ENCODE measurements at regions not wholly inside any gene's neighbourhood (a gene's known extent, or its start where the extent isn't known, plus 50 kb on each side); places are given as distances from the start of the nearest gene placed in this dataset.

DNA sequence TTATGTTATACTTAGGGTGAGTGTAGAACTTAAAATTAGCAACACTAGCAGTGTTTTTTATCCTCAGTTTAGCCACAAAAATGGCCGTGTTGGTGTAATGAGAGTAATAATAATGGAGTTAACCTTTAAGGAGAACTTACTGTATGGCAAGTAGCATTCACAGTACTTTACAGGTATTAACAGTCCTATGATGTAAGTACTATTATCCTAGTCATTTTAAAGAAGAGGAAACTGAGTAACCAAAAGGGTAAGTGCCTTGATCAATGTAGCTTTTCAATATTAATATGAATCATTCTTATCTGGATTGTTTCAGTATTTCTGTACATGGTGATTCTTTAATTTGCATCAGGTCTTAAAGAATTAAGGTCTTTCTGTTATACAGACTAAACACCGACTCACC, 170.3 kb downstream of the CD47 start:
- no peaks in the 10 kb centered on the region for H3K9me3 ChIP-seq
- H3K27me3 ChIP-seq, result no peaks in the 10 kb centered on the region
- intact Hi-C loops (cut with DNase I), result loop anchor here (10.0 kb wide), 2 partner anchors 236 to 304 kb away; partner anchors contain the start of gene IFT57
- H3K4me1 ChIP-seq, result no peaks in the 10 kb centered on the region
- no peak overlapping the region for H3K27ac ChIP-seq (replicated peaks in 1 of 4)
- DNase-seq (ENCODE audit: extremely low spot score), result no peak
- no peaks in the 10 kb centered on the region for H3K36me3 ChIP-seq
- no peak overlapping the region for H3K4me3 ChIP-seq
- no peak for TF ChIP-seq POLR2AphosphoS5 (IDR thresholded peaks at IDR 0.05)
- TF ChIP-seq POLR2A (IDR thresholded peaks at IDR 0.05; ENCODE audit: low read depth), result no peak
- TF ChIP-seq, protein P1, sequence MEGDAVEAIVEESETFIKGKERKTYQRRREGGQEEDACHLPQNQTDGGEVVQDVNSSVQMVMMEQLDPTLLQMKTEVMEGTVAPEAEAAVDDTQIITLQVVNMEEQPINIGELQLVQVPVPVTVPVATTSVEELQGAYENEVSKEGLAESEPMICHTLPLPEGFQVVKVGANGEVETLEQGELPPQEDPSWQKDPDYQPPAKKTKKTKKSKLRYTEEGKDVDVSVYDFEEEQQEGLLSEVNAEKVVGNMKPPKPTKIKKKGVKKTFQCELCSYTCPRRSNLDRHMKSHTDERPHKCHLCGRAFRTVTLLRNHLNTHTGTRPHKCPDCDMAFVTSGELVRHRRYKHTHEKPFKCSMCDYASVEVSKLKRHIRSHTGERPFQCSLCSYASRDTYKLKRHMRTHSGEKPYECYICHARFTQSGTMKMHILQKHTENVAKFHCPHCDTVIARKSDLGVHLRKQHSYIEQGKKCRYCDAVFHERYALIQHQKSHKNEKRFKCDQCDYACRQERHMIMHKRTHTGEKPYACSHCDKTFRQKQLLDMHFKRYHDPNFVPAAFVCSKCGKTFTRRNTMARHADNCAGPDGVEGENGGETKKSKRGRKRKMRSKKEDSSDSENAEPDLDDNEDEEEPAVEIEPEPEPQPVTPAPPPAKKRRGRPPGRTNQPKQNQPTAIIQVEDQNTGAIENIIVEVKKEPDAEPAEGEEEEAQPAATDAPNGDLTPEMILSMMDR (IDR thresholded peaks at IDR 0.05), result no peak
- no peak for TF ChIP-seq EP300 (IDR thresholded peaks at IDR 0.05)
- WGBS, result 96% methylated on average over 2 of the region's 2 CpGs

DNA sequence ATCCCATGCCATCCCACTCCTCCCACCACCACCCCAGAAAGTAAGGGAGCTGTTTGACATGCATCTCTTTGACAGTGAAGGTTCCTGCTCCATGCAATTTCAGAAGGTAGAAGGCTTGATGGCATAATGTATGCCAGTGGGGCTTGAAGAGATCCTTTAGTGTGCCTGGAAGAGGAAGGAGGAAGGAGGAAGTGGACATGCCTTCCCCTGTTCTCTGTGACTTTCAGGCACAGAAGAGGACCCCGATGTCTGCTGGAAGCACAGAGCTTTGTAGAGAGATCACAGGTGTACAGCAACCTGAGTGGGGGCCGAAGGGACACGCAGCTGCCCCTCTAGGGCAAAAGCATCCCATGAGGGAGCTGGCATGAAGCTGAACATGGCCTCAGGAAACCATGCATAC, 171.6 kb downstream of the CD47 start:
- no peak overlapping the region for H3K27ac ChIP-seq (replicated peaks in 1 of 4)
- TF ChIP-seq POLR2AphosphoS5 (IDR thresholded peaks at IDR 0.05) (no peak), POLR2A (IDR thresholded peaks at IDR 0.05; ENCODE audit: low read depth) (no peak), EP300 (IDR thresholded peaks at IDR 0.05) (no peak)
- TF ChIP-seq, protein P1 (IDR thresholded peaks at IDR 0.05), result no peak
- DNase-seq (ENCODE audit: extremely low spot score), result no peak
- no peaks in the 10 kb centered on the region for H3K36me3 ChIP-seq
- H3K4me1 ChIP-seq, result no peaks in the 10 kb centered on the region
- H3K9me3 ChIP-seq, result no peaks in the 10 kb centered on the region
- intact Hi-C loops (cut with DNase I), result no loop called here
- H3K27me3 ChIP-seq, result no peaks in the 10 kb centered on the region
- no peak overlapping the region for H3K4me3 ChIP-seq
- 63% methylated on average over 3 of the region's 3 CpGs for WGBS

DNA sequence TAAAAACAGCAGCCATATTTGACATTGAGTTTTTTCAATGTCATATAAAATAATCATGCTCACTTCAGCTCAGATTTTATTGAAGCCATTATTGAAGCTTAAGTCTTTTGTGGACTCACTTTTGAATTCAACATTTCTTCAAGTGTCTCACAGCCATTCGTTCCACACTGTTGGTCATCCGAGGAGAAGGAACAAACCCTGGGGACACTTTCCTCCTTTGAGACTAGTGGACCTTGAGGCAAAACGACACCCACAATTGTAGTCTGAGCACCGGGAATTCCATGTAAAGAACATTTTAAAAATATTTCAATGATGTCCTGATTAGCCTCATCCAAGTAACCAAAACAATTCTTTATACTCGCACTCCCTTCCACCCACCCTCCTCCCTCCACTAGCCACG, 174.7 kb downstream of the CD47 start:
- TF ChIP-seq, protein P1 (IDR thresholded peaks at IDR 0.05), result no peak
- no peak for TF ChIP-seq EP300 (IDR thresholded peaks at IDR 0.05)
- TF ChIP-seq POLR2AphosphoS5 (IDR thresholded peaks at IDR 0.05), result no peak
- no peak for TF ChIP-seq POLR2A (IDR thresholded peaks at IDR 0.05; ENCODE audit: low read depth)
- H3K27ac ChIP-seq (replicated peaks in 1 of 4), result no peak overlapping the region
- H3K27me3 ChIP-seq, result no peaks in the 10 kb centered on the region
- H3K9me3 ChIP-seq, result no peaks in the 10 kb centered on the region
- H3K4me1 ChIP-seq, result peaks cover 0 to 5% (median 0%) of the 10 kb centered on the region in 4 donors
- no peak for DNase-seq (ENCODE audit: extremely low spot score)
- H3K36me3 ChIP-seq, result no peaks in the 10 kb centered on the region
- H3K4me3 ChIP-seq, result no peak overlapping the region
- 89% methylated on average over 6 of the region's 6 CpGs for WGBS
- intact Hi-C loops (cut with DNase I), result no loop called here

DNA sequence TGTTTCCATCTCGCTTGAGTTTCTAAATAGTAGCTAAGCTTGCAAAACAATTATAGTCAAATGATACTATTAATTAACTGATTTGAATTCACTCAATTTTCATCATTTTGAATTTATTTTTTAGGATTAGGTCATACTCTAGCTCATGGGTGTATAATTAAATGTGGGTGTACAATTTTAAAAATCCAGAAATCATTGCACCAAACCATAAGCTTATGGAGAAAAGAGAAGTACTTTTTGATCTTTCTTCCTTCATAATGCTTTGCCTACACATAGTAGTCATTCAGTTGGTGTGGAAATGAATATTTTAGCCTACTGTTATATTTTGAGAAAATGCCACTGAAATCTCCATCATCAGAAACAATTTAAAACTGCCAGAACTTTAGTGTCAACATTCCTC, 175.1 kb downstream of the CD47 start:
- no peaks in the 10 kb centered on the region for H3K27me3 ChIP-seq
- no peak overlapping the region for H3K4me3 ChIP-seq
- intact Hi-C loops (cut with DNase I), result no loop called here
- peaks cover 0 to 5% (median 0%) of the 10 kb centered on the region in 4 donors for H3K4me1 ChIP-seq
- 85% methylated on average over 1 of the region's 1 CpG for WGBS
- H3K27ac ChIP-seq (replicated peaks in 1 of 4), result no peak overlapping the region
- DNase-seq (ENCODE audit: extremely low spot score), result no peak
- no peaks in the 10 kb centered on the region for H3K9me3 ChIP-seq
- H3K36me3 ChIP-seq, result no peaks in the 10 kb centered on the region
- TF ChIP-seq EP300 (IDR thresholded peaks at IDR 0.05) (no peak), POLR2A (IDR thresholded peaks at IDR 0.05; ENCODE audit: low read depth) (no peak), POLR2AphosphoS5 (IDR thresholded peaks at IDR 0.05) (no peak)
- TF ChIP-seq, protein P1 (IDR thresholded peaks at IDR 0.05), result no peak

DNA sequence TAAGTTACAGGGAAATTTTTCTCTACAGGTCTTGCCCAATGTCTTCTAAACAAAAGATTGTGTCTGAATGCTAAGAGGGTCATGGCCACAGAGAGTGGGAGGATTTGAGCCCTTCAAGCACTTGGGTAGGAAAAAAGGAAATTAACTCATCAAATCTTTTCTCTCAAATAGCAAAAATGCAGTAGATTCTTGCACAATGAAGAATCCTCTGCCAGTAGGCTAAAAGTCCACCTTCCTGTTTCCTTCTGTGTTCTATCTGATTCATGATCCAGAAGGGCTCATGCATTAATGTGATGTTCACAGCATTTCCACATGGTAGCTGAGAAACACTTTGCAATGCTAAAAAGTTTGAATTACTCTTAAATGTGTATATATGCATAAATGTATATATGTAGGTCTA, 177.1 kb downstream of the CD47 start:
- H3K9me3 ChIP-seq, result no peaks in the 10 kb centered on the region
- peaks cover 0 to 5% (median 0%) of the 10 kb centered on the region in 4 donors for H3K4me1 ChIP-seq
- H3K27me3 ChIP-seq, result no peaks in the 10 kb centered on the region
- H3K36me3 ChIP-seq, result no peaks in the 10 kb centered on the region
- intact Hi-C loops (cut with DNase I), result no loop called here
- H3K4me3 ChIP-seq, result no peak overlapping the region
- no peak for TF ChIP-seq EP300 (IDR thresholded peaks at IDR 0.05)
- TF ChIP-seq, protein P1 (IDR thresholded peaks at IDR 0.05), result no peak
- TF ChIP-seq POLR2AphosphoS5 (IDR thresholded peaks at IDR 0.05), result no peak
- TF ChIP-seq POLR2A (IDR thresholded peaks at IDR 0.05; ENCODE audit: low read depth), result no peak
- H3K27ac ChIP-seq (replicated peaks in 1 of 4), result no peak overlapping the region
- DNase-seq (ENCODE audit: extremely low spot score), result no peak

Data from esophagus muscularis mucosa (tissue), 4 donors.